NB4 (cell line): ENCODE measurements at regions not wholly inside any gene's neighbourhood (a gene's known extent, or its start where the extent isn't known, plus 50 kb on each side); places are given as distances from the start of the nearest gene placed in this dataset.
"Not testable (repeated sequence)": the region's sequence is repeated elsewhere in the genome, so short reads cannot be mapped to it uniquely, and the experiment has no call there.

Experiments used
- MYC ChIP-seq: IDR thresholded peaks from 2 replicates; pipeline ENCODE4 v1.6.1; 2011; ENCODE audit warnings: low read depth, low read length
- POLR2A ChIP-seq: IDR thresholded peaks from 2 replicates; pipeline ENCODE4 v1.6.1; 2011; ENCODE audit warnings: mild to moderate bottlenecking; ENCODE audit not compliant: insufficient read length; ENCODE audit errors: extremely low read depth
- TF ChIP-seq, protein P1 (sequence below): IDR thresholded peaks from one replicate; pipeline ENCODE4 v1.5.1; 2012; ENCODE audit warnings: low read depth, low read length
- TF ChIP-seq, protein P2 (sequence below): IDR thresholded peaks from 2 replicates; pipeline ENCODE4 v1.6.1; 2011; ENCODE audit warnings: low read depth, low read length

DNA sequence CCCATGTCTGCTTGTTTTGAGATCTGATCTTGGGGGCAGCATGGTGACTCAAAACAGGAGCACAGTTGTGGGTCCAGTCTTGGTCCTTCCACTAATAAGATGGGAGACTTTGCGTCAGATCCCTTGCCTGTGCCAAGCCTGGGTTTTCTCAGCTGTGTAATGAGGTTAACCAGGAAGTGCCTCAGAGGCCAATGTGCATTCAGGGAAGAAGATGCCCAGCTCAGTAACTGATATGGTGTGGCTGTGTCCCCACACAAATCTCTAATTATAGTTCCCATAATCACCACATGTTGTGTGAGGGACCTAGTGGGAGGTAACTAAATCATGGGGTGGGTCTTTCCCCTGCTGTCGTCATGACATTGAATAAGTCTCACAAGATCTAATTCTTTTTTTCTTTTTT, 107.1 kb upstream of the ALDH3B2 start:
- TF ChIP-seq, protein P1, sequence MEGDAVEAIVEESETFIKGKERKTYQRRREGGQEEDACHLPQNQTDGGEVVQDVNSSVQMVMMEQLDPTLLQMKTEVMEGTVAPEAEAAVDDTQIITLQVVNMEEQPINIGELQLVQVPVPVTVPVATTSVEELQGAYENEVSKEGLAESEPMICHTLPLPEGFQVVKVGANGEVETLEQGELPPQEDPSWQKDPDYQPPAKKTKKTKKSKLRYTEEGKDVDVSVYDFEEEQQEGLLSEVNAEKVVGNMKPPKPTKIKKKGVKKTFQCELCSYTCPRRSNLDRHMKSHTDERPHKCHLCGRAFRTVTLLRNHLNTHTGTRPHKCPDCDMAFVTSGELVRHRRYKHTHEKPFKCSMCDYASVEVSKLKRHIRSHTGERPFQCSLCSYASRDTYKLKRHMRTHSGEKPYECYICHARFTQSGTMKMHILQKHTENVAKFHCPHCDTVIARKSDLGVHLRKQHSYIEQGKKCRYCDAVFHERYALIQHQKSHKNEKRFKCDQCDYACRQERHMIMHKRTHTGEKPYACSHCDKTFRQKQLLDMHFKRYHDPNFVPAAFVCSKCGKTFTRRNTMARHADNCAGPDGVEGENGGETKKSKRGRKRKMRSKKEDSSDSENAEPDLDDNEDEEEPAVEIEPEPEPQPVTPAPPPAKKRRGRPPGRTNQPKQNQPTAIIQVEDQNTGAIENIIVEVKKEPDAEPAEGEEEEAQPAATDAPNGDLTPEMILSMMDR: not testable (repeated sequence)
- not testable (repeated sequence) for TF ChIP-seq POLR2A, MYC
- TF ChIP-seq, protein P2, sequence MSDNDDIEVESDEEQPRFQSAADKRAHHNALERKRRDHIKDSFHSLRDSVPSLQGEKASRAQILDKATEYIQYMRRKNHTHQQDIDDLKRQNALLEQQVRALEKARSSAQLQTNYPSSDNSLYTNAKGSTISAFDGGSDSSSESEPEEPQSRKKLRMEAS: not testable (repeated sequence)
